ENCODE measurements at regions not wholly inside any gene's neighbourhood (a gene's known extent, or its start where the extent isn't known, plus 50 kb on each side); places are given as distances from the start of the nearest gene placed in this dataset.

DNA sequence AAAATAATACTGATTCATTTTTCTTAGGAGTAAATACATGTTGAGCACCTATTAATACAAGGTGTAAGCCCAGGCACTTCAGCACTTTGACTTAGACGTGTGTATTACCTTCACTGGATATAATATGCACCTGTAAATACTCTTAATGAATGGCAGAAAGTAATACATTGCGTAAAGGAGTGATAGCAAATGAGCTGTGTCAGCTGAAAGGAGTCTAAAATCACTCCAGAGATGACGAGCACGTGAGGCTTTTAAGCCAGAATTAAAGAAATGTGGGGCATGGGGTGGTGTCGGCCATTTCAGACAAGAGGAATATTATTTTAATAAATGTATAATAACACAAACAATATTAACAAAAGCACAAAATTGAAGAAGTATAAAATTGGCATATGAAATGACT, 722.7 kb downstream of the EPHA4 start:
- Histone ChIP-seq H3K27me3 (no peaks in the 10 kb centered on the region), H3K27ac (no peak overlapping the region)
- TF ChIP-seq POLR2A (IDR thresholded peaks at IDR 0.05) = no peak
- no peak for TF ChIP-seq EP300 (IDR thresholded peaks at IDR 0.05)
- TF ChIP-seq, protein P1, sequence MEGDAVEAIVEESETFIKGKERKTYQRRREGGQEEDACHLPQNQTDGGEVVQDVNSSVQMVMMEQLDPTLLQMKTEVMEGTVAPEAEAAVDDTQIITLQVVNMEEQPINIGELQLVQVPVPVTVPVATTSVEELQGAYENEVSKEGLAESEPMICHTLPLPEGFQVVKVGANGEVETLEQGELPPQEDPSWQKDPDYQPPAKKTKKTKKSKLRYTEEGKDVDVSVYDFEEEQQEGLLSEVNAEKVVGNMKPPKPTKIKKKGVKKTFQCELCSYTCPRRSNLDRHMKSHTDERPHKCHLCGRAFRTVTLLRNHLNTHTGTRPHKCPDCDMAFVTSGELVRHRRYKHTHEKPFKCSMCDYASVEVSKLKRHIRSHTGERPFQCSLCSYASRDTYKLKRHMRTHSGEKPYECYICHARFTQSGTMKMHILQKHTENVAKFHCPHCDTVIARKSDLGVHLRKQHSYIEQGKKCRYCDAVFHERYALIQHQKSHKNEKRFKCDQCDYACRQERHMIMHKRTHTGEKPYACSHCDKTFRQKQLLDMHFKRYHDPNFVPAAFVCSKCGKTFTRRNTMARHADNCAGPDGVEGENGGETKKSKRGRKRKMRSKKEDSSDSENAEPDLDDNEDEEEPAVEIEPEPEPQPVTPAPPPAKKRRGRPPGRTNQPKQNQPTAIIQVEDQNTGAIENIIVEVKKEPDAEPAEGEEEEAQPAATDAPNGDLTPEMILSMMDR (IDR thresholded peaks at IDR 0.05) = no peak

DNA sequence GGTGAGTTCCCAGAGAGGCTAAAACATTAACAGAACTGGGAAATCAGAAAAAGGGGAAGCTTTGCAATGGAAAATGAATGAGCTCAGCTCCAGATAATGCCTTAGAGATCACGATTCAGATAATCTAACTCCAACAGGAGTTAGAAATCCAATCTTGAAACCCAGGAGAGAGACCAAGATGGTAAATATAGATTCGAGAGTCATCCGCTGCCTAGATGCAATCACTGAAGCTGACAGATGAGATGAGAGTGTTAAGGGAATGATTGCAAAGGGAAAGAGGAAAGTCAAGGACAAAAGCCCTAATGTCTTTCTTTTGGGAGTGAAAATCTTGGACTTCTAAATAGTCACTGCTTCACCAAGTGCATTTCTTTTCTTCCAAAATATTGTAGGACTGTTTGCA, 722.0 kb downstream of the EPHA4 start:
- Histone ChIP-seq H3K27ac (no peak overlapping the region), H3K9me3 (no peaks in the 10 kb centered on the region), H3K4me3 (no peak overlapping the region), H3K4me1 (no peaks in the 10 kb centered on the region), H3K27me3 (no peaks in the 10 kb centered on the region), H3K36me3 (no peaks in the 10 kb centered on the region)
- WGBS, 2 donors = 78 to 80% methylated on average over 3 of the region's 3 CpGs
- TF ChIP-seq EP300 (IDR thresholded peaks at IDR 0.05) (no peak), POLR2A (IDR thresholded peaks at IDR 0.05) (no peak)
- DNase-seq (ENCODE audit: low spot score in 2 of 2) = no peak

More for the DNA sequence above, 722.7 kb downstream of the EPHA4 start:
- Histone ChIP-seq H3K4me3 (no peak overlapping the region), H3K4me1 (no peaks in the 10 kb centered on the region), H3K36me3 (no peaks in the 10 kb centered on the region), H3K9me3 (no peaks in the 10 kb centered on the region)
- WGBS, 2 donors = 95 to 96% methylated on average over 5 of the region's 5 CpGs
- no peak for DNase-seq (ENCODE audit: low spot score in 2 of 2)

DNA sequence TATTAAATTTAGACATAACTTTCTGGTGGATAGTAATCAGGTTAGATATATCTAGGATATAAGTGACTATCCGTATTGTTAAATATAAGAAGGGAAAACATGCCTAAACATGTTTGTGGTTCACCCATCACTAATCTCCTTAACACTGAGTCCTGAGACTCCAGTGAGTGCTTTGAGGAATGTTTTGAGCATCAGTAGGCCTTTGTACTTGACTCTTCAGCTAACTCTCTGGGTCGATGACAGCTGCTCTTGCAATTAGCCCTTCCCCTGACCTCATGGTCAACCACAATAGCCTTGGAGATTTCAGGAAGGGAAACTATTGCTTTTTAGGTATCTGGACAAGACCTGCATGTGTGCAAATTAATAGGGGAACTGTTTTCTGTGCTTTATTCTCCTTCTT, 716.8 kb downstream of the EPHA4 start:
- Histone ChIP-seq H3K9me3 (no peaks in the 10 kb centered on the region), H3K4me1 (no peaks in the 10 kb centered on the region), H3K36me3 (no peaks in the 10 kb centered on the region), H3K27ac (no peak overlapping the region), H3K4me3 (no peak overlapping the region), H3K27me3 (no peaks in the 10 kb centered on the region)
- no peak for DNase-seq (ENCODE audit: low spot score in 2 of 2)
- no peak for TF ChIP-seq EP300 (IDR thresholded peaks at IDR 0.05)
- no peak for TF ChIP-seq POLR2A (IDR thresholded peaks at IDR 0.05)
- TF ChIP-seq, protein P1 (IDR thresholded peaks at IDR 0.05) = no peak
- 46 to 54% methylated on average over 2 of the region's 2 CpGs for WGBS, 2 donors

DNA sequence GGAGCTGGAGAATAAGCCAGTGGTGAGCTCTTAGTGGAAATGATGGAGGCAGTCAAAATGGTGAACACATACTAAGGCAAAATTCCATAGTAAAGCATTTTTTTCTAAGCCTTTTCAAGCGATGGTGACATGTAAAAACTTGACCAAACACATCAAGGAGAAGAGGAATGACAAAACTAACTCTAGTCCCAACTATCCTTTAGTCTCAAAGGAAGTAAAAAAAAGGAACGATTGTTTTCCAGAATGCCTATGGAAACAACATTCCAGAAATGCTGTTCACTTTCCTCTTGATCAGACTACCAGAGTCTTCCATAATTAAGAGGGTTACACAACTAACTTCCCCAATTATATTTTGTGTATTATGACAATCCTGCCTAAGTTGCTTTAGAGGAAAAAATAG, 715.6 kb downstream of the EPHA4 start:
- 56 to 57% methylated on average over 2 of the region's 2 CpGs for WGBS, 2 donors
- no peaks in the 10 kb centered on the region for H3K27me3 ChIP-seq
- no peak overlapping the region for H3K4me3 ChIP-seq
- TF ChIP-seq, protein P1 (IDR thresholded peaks at IDR 0.05) = no peak
- no peak for TF ChIP-seq POLR2A (IDR thresholded peaks at IDR 0.05)
- TF ChIP-seq EP300 (IDR thresholded peaks at IDR 0.05) = no peak
- no peaks in the 10 kb centered on the region for H3K36me3 ChIP-seq
- H3K27ac ChIP-seq = no peak overlapping the region
- DNase-seq (ENCODE audit: low spot score in 2 of 2) = no peak
- no peaks in the 10 kb centered on the region for H3K4me1 ChIP-seq
- no peaks in the 10 kb centered on the region for H3K9me3 ChIP-seq

DNA sequence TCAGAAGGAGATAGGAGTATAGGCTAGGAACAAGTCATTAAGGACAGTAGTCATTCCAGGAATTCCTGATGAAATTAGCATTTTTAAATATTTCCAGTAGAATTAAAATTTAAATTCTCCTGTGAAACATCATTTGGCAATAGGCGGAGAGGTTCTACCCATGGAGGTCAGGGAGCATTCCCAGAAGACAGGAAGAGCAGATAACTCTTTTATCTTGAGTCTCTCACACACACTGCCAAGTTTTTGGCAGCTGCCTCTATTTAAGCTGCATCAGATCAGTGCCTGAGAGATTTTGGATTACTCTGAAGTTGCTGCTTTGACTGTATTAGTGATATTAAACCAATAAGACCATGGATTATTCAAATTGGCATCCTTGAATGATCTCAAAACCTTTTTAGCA, 714.7 kb downstream of the EPHA4 start:
- TF ChIP-seq POLR2A (IDR thresholded peaks at IDR 0.05) = no peak
- TF ChIP-seq, protein P1 (IDR thresholded peaks at IDR 0.05) = no peak
- TF ChIP-seq EP300 (IDR thresholded peaks at IDR 0.05) = no peak
- Histone ChIP-seq H3K9me3 (no peaks in the 10 kb centered on the region), H3K4me1 (no peaks in the 10 kb centered on the region), H3K27ac (no peak overlapping the region), H3K4me3 (no peak overlapping the region), H3K27me3 (no peaks in the 10 kb centered on the region), H3K36me3 (no peaks in the 10 kb centered on the region)
- 68 to 76% methylated on average over 1 of the region's 1 CpG for WGBS, 2 donors
- DNase-seq (ENCODE audit: low spot score in 2 of 2) = no peak

DNA sequence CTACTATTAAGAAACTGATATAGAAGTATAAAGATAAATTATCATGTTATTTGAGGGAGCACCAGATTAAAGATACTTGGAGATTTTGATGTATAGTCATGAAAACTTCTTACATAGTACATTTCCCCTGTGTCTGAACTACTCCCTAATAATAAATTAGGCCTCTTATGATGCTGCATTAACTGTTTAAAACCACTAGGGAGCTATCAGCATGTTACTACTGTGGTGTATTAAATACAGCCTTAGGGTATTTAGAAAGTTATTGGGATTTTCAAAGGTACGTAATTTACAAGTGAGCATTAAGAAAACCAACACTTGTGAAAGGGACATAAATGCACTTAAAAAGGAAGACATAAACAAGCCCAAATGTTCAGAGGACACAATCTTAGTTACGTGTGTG, 714.0 kb downstream of the EPHA4 start:
- H3K27ac ChIP-seq = no peak overlapping the region
- DNase-seq (ENCODE audit: low spot score in 2 of 2) = no peak
- H3K4me3 ChIP-seq = no peak overlapping the region
- H3K36me3 ChIP-seq = no peaks in the 10 kb centered on the region
- H3K4me1 ChIP-seq = no peaks in the 10 kb centered on the region
- H3K27me3 ChIP-seq = no peaks in the 10 kb centered on the region
- WGBS, 2 donors = 94 to 95% methylated on average over 2 of the region's 2 CpGs
- H3K9me3 ChIP-seq = no peaks in the 10 kb centered on the region
- TF ChIP-seq EP300 (IDR thresholded peaks at IDR 0.05) = no peak
- TF ChIP-seq, protein P1 (IDR thresholded peaks at IDR 0.05) = no peak
- TF ChIP-seq POLR2A (IDR thresholded peaks at IDR 0.05) = no peak
